Astrocyte of the cerebellum (primary cell): ENCODE measurements at regions not wholly inside any gene's neighbourhood (a gene's known extent, or its start where the extent isn't known, plus 50 kb on each side); places are given as distances from the start of the nearest gene placed in this dataset.

Experiments used
- DNase-seq: peaks from one replicate; pipeline ENCODE4 v3.0.0-alpha.2; 2011; ENCODE audit warnings: low read depth
- H3K4me3 ChIP-seq: 2 replicates; pipeline ENCODE4 v1.5.1; 2011; ENCODE audit warnings: mild to moderate bottlenecking, low read depth, low read length, moderate library complexity
- CTCF ChIP-seq: IDR thresholded peaks from 2 replicates; pipeline ENCODE4 v1.5.1; 2012; ENCODE audit warnings: low read length, low read depth, moderate library complexity, mild to moderate bottlenecking; ENCODE audit errors: missing control alignments
- in situ Hi-C: cut with HindIII; loops from 2 replicates; pipeline ENCODE4 v1.10.0; 2017; ENCODE audit warnings: low sequenced_read_pairs

- in situ Hi-C loops = no loop called here
- TF ChIP-seq CTCF = no peak
- no peak for DNase-seq
- no peak overlapping the region for H3K4me3 ChIP-seq
Measured at GRCh38 chr3:30384546-30385072, 221.8 kb upstream of the TGFBR2 start.

- no peak overlapping the region for H3K4me3 ChIP-seq
- in situ Hi-C loops = no loop called here
- TF ChIP-seq CTCF = no peak
- DNase-seq = no peak
Measured at GRCh38 chr3:30393079-30393478, 213.3 kb upstream of the TGFBR2 start.

DNA sequence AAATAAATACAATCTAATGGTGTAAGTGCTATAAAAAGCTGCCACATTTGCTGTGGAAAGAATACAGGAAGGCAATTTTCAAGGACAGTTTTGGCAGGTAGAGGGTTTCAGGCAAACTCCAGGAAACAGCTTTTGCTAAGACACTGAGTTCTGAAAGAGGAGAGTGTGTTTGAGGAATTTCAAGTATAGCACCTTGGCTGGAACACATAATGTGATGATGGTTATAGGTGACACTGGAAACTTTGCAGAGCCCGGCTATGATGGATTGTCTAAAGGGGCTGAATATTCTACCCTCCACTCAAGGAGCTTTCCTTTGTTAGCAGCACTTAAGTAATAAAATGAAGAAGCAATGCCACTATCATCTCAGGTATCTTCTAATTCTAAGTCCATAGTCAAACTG lies 209.4 kb upstream of the TGFBR2 start:
- no peak for DNase-seq
- H3K4me3 ChIP-seq = no peak overlapping the region
- TF ChIP-seq CTCF = no peak
- in situ Hi-C loops = no loop called here

- TF ChIP-seq CTCF = no peak
- in situ Hi-C loops = no loop called here
- DNase-seq = no peak
- H3K4me3 ChIP-seq = no peak overlapping the region
Measured at GRCh38 chr3:30399394-30400181, 206.8 kb upstream of the TGFBR2 start.

- no peak for TF ChIP-seq CTCF
- in situ Hi-C loops = no loop called here
- no peak overlapping the region for H3K4me3 ChIP-seq
- no peak for DNase-seq
Measured at GRCh38 chr3:30400926-30401325, 205.5 kb upstream of the TGFBR2 start.

- in situ Hi-C loops = no loop called here
- no peak for DNase-seq
- no peak overlapping the region for H3K4me3 ChIP-seq
- TF ChIP-seq CTCF = no peak
Measured at GRCh38 chr3:30401971-30402370, 204.4 kb upstream of the TGFBR2 start.
